Hematopoietic multipotent progenitor cell treated with erythropoietin and hydrocortisone succinate and interleukin-3 and kit ligand, for 8 days (in vitro differentiated cells): ENCODE measurements at regions not wholly inside any gene's neighbourhood (a gene's known extent, or its start where the extent isn't known, plus 50 kb on each side); places are given as distances from the start of the nearest gene placed in this dataset.

Experiments
- DNase-seq: peaks from one replicate; pipeline ENCODE4 v3.0.0-alpha.2; 2015

DNA sequence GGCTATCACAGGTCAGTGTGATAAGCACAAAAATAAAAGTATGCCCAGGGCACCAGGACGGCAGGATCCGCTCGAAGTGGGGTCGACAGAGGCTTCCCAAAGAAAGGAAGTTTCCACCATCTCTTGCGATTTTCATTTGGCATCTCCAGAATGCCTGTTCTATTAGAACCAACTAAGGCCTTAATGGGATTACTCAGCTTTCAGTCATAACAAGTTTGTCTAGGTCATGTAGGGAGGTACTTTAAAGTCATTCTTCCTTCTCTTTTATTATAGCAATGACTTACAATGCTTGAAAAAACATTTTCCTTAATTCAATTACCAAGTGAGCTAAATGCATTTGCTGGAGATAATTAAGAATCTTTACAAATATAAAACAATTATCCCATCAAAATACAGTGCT lies 83.6 kb upstream of the DIO3 start:
- no peak for DNase-seq

DNA sequence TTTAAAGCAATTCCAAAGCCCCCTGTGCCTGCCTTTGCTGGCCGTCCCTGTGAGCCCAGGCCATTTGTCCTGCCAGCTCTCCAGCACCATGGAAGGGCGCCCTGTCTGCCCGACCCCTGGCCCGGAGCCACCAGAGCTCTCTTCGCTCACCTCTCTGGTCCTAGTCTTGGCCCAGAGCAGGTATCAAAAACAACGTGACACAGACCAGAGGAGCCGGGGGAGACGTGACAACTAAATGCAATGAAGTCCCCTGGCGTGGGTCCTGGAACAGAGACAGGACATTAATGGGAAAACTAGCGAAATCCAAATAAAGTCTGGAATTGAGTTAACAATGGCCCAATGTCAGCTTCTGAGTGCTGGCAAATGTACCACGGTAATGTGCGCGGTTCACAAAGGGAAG lies 83.2 kb upstream of the DIO3 start:
- no peak for DNase-seq

DNA sequence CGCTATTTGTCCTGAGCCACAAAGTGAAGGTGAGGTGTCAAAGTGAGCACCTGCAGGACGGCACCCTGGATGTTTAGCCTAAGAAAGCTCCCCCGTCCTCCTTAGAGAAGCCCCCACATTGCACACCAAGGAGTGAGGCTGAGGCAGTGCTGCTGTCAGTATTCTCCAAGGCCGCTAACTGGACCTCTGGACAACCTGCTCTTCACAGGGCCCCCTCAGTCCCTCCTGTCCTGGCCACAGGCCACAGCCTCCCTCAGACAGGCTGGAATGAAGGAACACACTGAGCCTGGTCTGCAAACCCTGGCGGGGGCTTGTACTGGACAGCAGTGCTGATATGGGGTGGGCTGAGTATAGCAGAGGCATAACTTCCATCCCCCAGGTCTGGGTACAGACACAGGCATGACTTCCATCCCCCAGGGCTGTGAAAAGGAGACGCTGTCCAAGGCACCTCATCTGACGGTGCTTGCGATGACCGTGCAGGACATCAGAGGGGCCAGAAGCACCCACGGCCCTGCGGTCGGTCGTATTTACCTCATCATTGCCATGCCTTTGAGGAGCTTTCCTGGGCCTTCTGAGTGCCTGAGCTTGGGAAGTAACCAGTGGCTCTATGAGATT lies 82.4 kb upstream of the DIO3 start:
- DNase-seq: no peak

DNA sequence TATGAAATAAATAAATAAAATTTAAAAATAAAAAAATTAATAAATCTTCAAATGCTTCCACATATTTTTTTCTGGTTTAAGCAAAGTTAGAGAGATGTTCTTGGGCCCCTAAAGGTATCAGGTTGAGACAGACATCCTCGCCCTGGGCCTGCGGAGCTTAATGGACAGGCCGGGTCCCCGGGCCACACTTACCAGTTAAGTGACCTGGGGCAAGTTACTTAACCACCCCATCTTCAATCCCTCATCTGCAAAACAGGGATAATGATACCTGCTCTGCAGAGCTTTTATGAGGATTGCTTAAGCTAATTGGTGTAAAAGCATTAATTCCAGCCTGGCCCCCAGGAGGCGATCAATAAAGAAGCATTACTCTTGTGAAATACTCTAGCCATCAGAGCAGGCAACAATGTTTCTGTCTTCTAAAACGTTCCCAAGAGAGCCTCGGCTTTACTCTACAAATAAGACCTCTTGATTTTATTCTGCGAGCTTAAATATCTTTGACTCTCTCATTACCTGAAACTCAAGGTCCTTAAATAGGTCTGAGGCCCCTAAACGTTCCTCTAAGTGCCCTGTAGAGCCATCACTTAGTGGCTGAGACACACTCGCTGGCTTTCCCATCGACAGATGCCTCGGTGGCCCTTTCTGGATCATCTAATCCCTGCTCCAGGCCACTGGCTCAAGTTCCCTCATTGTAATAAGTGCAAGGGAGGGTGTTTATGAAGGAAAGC lies 81.1 kb upstream of the DIO3 start:
- DNase-seq: no peak

DNA sequence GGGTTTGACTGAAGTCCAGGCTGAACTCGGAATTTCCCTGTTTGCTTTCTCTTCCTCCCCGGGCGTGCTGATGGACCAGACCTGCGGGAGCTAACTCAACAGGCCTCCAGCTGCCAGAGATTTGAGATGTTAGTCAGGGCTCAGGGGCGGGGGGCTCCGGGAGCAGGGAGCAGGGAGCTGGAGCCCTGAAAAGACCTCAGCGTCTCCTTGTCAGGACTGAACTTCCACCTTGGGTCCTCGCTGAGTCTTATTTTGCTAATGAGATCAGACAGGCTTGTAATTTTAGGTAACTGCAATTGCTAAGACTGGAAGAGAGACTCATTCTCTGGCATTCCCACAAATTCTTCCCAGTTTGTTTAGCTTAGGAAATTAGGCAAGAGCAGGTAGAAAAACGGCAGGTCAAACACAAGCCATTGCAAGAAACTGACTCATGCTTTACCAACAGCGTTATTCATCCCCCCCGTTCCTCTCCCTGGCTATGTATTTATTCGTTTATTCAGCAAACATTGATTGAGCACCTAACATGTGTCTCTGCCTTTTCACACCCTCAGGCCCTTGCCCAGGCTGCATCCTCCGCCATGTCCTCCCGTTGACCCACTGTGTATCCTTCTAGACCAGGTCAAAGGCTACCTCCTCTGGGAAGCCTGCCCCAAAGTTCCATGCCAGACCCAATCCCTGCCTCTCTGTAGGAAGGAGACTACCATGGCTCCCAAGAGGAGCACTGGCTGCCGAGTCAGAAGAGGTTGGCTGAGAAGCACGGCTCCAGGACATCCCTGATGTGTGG lies 80.4 kb upstream of the DIO3 start:
- no peak for DNase-seq

DNA sequence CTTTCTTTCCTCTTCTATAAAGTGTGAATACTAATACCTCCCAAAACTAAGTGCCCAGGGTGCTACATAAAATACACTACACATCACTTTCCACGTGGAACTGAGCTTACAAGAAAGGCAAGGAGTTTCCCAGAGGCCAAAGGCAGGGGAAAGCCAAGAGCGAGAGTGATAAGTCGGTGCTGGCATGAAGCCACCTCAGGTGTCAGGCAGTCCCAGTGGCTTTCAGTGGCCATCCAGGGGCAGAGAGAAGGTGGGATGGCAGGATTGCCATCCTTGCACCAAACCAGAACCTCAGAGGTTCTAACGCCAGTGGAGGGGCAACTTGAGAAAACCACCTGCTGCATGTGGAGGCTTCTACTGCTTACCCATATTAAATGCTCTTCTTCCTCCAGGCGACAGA lies 79.7 kb upstream of the DIO3 start:
- DNase-seq: no peak

DNA sequence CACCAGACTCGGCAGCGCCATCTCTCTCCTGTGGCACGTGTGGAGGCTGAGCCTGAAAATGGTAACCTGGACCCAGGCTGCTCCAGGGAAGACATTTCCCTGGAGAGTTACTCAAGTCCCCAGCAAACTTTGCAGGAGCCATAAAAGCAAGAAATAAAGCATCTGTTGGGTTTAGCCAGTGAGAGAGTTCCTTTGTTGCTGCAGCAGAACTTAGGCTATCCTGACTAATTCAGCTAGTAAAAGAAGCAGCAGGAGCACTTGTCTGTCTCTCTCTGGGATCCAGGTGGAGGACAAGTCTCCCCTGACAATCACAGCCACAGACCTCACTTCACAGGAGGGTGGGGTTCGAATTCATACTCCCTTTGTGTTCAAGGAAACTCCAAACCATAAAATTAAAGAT lies 79.2 kb upstream of the DIO3 start:
- no peak for DNase-seq

DNA sequence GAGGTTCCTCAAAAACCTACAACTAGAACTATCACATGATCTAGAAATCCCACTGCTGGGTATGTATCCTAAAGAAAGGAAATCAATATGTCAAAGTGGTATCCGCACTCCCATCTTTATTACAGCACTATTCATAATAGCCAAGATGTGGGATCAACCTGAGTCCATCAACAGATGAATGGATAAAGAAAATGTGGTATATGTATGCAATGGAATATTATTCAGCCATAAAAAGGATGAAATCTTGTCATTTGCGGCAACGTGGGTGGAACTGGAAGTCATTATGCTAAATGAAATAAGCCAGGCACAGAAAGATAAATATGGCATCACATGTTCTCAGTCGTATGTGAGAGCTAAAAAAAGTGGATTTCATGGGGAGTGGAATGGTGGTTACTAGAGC lies 77.5 kb upstream of the DIO3 start:
- DNase-seq: no peak

DNA sequence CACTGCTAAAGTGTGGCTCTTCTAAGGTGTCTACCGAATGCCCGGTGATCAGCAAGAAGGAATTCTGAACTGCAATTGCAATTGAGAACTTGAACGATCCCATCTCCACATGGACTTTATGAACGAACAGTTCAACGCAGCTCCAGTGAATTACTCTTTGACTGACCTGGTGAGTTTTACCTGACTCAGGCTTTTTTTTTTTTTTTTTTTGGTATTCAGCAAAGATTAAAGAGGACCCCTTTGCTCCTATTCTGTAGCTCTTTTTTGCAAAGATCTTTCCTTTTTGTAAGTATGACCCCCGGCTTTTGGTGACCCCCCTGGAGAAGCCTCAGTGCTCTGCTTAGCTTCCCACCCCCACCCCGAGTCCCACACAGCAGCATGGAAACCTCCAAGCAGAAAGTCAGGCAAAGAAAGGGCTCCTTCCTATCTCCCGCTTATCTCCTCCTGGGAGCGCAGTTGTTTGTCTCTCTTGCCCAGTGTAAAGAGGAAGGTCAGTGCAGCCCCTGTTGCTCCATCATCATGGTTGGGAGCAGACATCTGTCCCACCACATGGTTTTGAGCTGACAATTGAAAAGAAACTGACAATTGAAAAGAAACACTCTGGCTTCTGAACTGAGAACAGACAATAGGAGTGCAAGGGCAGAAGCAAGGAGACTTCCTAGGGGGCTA lies 72.1 kb upstream of the DIO3 start:
- no peak for DNase-seq

DNA sequence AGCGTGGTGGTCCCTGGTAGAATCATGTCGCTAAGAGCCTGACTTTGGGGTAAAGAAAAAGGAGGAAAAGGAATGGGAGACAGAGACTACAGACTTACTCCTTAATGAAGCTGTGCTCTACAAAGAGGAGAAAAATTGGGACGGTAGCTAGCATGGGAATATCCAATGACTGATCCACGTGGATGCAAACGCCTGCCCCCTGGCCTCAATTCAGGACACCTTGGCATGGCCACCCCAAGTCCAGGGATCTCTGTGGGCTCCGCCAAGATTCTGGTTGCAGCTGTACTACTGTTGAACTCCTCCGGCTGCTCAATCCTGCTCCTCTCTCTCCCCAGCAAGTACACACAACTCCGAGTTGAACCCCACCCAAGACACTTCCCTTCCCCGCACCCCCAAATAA lies 70.5 kb upstream of the DIO3 start:
- no peak for DNase-seq

DNA sequence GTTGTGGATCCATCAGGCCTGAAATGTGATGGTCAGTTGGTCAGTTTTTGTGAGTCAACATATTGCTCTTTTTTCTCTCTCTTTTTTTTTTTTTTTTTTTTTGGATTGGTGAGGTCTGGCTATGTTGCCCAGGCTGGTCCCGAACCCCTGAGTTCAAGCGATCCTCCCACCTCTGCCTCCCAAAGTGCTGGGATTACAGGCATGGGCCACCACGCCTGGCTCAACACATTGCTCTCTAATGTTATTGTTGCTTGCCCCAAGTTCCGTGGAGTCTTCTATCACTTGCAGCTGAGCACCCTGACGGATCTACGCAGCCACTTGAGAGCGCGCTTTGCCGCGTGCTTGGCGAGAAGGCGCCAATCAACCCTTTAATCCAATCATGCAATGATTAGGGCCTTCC lies 69.5 kb upstream of the DIO3 start:
- no peak for DNase-seq

DNA sequence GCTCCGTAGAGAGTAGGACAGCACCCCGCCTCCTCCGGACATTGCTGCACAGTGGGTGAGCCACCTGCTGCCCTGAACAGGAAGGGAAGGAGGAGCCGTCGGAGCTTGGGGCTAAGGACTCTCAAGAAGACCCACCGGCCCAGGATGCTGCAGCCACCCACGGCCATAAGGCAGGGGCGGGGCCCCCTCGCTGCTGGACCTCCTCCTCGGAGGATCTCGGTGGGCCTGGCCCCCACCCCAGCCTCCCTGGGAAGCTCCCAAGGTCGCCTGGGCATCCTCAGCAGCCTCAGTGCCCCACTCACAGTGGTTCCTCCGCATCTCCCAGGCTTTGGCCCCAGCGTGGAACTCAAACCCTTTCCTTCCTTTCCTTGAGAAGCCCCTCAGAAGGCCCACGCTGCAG lies 68.6 kb upstream of the DIO3 start:
- no peak for DNase-seq

DNA sequence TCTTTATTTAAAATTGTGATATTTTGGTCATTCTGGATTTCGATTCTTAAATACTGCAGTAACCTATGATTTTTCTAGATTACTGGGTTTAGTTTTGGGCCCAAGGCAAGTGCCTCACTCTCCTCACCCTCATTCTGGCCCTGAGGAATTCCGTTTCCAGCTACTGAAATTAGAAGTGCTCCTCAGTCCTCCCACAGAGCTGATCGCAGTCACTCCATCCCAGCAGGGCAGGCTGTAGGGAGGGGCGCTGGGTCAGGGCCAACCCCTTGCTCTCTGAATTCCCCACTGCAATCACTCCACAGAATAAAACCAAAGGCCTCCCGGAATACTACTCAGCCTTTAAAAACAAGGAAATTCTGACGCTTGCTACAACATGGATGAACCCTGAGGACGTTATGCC lies 66.5 kb upstream of the DIO3 start:
- no peak for DNase-seq

DNA sequence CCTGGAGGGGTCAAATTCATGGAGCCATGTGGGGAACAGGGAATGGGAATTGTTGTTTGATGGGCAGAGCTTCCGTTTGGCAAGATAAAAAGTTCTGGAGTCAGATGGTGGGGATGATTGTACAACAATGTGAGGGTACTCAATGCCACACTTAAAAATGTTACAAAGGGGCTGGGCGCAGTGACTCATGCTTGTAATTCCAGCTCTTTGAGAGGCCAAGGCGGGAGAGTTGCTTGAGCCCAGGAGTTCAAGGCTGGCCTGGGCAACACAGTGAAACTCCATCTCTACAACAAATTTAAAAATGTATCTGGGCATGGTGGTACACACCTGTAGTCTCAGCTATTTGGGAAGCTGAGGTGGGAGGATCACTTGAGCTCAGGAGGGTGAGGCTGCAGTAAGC lies 66.0 kb upstream of the DIO3 start:
- no peak for DNase-seq

DNA sequence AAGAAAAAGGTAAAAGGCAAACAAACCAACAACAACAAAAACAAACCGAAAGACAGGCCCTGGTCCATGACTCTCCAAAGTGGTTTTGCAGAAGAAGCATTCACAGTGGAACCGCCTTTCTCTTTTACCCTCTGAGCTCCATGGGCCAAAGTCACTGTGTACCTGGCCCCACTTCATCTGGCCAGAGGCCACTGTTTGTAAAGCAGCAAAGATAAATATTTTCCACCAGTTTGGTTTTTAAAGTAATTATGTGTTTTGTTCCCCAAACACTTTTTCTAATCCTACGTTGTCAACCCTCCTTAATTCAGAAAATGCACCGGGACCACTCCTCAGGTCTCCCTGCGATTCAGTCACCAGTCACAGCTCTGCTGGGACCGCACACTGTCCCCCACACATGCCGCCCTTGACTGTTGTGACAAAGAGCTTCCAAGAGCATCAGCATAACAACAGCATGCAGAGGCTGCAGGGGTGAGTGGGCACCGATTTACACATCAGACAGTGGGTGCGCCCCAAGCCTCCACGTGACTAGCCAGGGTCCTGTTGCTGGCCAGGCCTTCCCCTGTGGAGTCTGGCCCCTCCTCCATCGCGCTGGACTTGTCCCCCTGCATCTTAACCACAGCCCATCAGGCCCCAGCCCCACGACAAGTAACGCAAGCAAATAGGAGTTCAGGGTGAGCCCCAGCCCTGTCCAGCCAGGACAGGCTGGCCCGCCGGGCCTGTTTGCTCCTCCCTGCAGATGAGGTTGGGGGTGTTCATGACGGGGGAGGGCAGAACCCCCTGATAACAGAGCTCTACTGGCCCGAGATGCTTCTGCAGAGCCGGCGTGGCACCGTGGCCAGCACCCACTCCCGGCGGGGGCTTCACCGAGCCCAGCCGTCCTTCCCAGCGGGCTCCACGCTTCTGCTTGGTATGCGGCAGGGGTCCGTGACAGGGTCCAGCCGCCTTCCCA lies 65.2 kb upstream of the DIO3 start:
- DNase-seq: no peak

DNA sequence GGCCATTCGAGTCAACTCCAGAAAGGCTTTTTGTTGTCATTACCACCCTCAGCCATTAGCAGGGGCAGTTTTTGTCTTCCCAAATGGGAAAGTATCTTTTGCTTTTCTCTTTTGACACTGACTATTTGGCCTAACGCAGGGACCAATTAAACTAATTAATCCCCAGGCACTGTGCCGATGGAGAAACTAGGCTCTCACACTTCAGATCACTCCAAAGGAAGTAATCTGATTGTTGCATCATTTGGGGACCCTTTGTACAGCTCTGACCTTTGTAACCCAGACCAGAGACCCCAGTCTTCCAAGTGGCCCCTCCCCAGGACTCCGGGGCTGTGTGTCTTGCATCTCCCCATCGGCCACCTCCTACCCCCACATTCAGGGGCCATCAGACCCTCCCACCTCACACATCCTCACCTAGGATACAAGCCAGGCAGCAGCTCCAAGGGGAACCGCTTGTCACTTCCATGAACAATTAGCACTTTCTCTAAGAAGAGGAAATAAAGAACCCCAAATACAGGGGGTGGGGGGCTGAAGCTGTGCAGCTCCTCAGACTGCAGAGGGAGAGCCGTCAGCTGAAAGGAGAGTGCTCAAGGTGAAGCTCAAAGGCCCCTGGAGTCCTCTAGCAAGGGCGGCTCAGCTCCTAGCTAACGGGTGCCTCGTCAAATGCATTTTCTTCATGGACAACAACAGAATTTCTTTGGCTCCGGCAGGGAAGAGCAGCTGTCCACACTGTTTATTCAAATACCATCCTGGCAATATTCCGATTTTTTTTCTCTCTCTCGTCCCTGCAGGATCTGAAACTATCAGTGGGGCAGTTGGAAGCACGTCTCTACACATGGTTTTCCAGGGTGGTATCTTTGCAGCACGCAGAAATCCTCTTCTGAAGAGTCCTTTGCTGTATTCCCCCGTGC lies 64.3 kb upstream of the DIO3 start:
- DNase-seq: no peak

DNA sequence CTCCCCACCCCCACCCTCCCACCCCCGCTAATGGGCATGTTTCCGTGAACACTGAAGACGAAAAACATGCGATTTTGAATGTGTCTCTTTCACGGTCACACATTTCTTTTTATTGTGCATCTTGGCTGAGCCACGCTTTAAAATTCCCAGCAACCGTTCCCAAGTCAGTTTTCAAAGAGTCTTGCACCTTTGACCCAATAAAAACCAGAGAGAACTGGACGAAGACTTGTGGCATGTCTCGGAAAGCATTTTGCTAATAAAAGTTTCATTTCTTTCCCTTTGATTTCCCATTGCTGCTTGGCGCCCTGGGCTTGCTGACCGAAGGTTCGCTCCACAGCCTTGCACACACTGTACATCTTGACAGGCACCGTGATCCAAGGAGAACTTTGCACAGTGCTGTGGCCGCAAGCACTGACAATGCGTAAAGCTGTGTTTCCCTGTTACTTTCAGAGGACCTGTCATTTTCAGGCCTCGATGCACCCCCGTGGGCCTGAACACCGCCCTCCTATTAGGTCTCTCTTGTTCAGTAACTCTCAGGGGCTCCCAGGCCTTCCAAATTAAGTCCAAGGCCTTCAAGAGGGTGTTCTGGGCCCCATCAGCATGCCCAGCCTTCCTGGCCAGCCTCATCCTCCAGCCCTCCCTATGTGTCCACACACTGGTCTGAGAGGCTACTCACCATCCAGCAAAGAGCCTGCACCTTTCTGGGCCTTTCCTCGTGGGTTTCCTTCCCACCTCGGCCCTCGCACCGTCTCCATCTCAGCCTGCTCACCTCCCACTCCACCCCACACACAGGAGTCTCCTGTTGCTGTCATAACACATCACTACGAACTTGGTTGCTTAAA lies 63.4 kb upstream of the DIO3 start:
- DNase-seq: no peak

DNA sequence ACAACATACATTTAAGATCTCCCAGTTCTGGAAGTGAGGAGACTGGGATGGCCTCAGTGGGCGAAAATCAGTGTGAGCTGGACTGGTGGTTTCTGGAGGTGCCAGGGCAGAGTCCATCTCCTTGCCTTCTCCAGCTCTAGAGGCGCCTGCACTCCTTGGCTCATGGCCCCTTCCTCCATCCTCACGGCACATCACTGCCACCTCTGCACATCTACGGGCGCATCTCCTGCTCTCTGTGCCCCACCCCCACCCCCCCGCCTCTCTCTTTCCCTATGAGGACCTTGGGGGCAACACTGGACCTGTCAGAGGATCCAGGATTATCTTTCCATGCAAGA lies 62.8 kb upstream of the DIO3 start:
- no peak for DNase-seq

DNA sequence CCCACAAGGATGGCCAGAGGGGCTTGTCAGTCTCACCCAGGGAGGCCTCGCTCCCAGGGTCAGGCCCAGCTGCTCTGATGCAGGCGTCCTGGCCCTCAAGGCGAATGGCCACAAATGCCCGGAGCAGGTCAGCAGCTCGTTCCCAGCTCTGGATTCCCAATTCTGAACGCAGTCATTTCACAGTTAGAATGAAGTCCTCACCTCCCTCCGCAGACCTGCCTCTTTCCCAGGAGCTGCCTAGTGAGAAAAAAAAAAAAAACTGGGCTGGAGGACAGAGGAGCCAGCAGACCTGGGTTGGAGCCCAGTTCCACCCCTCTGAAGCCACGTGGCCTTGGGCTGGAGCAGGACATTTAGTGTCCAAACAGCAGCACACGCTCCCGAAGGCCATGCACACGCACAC lies 62.2 kb upstream of the DIO3 start:
- no peak for DNase-seq

DNA sequence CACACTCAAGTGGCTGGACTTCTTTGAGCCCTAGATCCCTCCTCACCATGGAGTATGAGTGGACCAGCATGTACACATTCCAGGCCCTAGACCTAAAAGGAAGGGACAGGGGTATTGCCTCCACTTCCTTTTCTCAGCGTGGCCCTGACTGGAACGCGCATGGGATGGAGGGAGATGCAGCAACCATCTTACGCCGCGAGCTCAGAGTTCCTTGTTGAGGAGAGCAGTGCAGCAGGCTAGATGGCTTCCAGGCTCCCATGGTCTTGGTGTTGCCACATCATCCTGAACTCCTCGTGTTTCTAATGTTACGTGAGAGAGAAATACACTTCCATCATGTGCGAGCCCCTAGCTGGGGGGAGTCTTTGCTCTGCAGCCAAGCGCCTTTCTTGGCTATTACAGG lies 61.8 kb upstream of the DIO3 start:
- DNase-seq: no peak

DNA sequence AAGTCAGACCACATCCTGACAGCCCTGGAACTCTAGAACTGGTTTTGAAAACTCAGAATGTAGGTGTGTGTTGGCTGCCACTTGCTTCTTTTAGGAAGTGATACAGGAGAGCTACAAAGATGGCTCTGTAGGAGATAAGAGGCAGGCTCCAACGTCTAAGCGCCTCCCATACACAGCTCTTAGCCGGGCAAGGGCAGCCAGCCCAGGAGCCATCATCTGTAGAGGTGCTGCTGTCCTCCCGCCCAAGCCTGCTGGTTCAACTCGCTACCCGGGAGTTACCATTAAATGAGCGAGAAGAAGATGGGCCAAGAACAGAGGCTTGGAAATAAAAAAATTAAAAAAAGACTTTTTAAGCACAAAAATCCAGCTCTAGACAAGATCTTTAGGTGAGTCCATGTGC lies 61.2 kb upstream of the DIO3 start:
- DNase-seq: no peak
